ENCODE measurements at regions not wholly inside any gene's neighbourhood (a gene's known extent, or its start where the extent isn't known, plus 50 kb on each side); places are given as distances from the start of the nearest gene placed in this dataset.

DNA sequence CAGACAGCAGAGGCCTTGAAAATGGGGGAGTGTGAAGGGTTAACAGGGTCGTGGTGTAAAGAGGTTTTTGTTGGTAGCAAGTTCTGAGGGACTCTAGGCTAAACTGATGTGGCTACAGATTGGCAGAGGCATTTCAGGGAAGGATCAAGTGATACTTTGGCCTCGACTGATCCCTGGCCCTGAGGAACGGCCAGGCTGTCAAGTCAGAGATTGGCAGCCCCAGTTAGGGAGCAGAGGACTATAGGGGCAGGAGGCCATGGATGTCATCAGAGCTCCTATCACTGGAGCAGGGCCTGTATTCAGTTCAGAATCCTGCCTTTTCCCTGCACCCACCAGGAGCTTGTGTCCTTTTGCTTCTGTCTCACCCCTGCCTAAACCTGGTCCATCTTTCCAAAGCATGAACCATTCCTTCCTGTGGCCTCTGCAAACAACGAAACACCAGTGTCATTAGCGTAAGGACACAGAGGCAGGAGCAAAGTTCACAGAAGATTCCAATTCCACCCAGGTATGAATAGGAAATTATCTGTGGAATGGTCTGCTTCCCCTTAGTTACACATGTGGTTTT lies 613.1 kb downstream of the MID1IP1 start:
- ATAC-seq (no peak), DNase-seq (no peak), FAIRE-seq (no peak)
- Histone ChIP-seq H3K4me3 (no peak overlapping the region), H3K9me3 (no peaks in the 10 kb centered on the region), H3K4me1 (no peaks in the 10 kb centered on the region), H3K27ac (no peak overlapping the region), H3K36me3 (no peaks in the 10 kb centered on the region), H3K27me3 (peaks cover 0 to 13% (median 0%) of the 10 kb centered on the region in 4 donors)
- WGBS, 2 donors, result 40 to 56% methylated on average over 5 of the region's 5 CpGs
- TF ChIP-seq, protein P1, sequence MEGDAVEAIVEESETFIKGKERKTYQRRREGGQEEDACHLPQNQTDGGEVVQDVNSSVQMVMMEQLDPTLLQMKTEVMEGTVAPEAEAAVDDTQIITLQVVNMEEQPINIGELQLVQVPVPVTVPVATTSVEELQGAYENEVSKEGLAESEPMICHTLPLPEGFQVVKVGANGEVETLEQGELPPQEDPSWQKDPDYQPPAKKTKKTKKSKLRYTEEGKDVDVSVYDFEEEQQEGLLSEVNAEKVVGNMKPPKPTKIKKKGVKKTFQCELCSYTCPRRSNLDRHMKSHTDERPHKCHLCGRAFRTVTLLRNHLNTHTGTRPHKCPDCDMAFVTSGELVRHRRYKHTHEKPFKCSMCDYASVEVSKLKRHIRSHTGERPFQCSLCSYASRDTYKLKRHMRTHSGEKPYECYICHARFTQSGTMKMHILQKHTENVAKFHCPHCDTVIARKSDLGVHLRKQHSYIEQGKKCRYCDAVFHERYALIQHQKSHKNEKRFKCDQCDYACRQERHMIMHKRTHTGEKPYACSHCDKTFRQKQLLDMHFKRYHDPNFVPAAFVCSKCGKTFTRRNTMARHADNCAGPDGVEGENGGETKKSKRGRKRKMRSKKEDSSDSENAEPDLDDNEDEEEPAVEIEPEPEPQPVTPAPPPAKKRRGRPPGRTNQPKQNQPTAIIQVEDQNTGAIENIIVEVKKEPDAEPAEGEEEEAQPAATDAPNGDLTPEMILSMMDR (IDR thresholded peaks at IDR 0.05), result no peak
- intact Hi-C loops (cut with DNase I), result no loop called here

DNA sequence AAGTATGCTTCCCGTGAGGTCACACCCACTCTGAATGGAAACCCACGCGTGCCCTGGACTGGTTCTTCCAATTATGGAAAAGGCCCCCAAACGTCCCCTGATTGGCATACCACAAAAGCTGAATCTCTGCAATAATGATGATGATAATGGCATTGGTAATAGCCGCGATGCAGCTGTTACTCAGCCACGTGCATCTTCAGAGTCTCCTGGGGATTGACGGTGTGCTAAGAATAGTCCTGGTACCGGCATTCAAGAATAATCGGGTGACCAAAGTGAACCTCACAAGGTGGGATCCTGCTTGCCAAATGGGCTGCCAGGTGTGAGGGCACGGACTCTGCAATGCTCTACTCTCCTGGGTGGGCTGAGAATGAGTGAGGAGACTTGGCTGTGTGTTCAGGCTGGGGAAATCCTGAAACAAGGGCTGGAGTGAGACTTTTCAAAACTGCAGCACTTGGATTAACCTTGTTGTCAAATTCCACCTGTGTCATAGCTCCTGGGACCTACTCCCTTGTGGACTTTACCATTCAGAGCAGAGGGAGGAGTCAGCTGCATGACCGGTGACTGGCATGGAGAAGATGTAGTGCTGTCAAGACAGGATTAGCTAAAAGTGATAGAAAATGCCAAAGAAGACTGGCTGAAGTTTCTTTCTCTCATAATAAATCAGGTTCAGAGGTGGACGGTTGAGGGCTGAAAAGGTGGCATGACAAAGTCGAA lies 615.4 kb downstream of the MID1IP1 start:
- no peak overlapping the region for H3K4me3 ChIP-seq
- no peak for FAIRE-seq
- H3K36me3 ChIP-seq, result no peaks in the 10 kb centered on the region
- TF ChIP-seq, protein P1 (IDR thresholded peaks at IDR 0.05), result no peak
- no peak for DNase-seq
- no peak overlapping the region for H3K27ac ChIP-seq
- 73 to 91% methylated on average over 14 of the region's 14 CpGs for WGBS, 2 donors
- intact Hi-C loops (cut with DNase I), result no loop called here
- H3K9me3 ChIP-seq, result no peaks in the 10 kb centered on the region
- H3K4me1 ChIP-seq, result no peaks in the 10 kb centered on the region
- no peak for ATAC-seq
- peaks cover 0 to 7% (median 0%) of the 10 kb centered on the region in 4 donors for H3K27me3 ChIP-seq

DNA sequence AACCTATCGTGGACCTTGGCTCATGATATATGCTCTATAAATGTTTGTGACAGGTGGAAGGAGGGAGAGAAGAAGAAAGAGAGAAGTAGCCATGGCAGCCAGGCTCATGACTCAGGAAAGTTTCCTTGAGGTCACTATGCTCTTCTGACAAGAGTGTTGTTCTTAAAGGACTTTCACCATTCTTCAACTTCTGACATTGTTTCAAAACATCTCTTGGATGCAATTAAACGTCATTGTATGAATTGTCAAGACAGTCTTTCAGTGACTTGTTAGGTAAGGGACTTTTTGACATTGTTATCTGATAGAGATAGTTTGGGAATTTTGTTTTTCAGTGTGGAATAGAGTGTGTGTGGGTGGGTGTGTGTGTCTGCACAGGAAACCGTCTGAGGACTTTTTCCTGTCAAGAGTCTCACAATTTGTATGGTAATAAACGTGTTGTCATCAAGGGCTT lies 617.0 kb downstream of the MID1IP1 start:
- FAIRE-seq (no peak), ATAC-seq (no peak)
- H3K27ac ChIP-seq, result no peak overlapping the region

DNA sequence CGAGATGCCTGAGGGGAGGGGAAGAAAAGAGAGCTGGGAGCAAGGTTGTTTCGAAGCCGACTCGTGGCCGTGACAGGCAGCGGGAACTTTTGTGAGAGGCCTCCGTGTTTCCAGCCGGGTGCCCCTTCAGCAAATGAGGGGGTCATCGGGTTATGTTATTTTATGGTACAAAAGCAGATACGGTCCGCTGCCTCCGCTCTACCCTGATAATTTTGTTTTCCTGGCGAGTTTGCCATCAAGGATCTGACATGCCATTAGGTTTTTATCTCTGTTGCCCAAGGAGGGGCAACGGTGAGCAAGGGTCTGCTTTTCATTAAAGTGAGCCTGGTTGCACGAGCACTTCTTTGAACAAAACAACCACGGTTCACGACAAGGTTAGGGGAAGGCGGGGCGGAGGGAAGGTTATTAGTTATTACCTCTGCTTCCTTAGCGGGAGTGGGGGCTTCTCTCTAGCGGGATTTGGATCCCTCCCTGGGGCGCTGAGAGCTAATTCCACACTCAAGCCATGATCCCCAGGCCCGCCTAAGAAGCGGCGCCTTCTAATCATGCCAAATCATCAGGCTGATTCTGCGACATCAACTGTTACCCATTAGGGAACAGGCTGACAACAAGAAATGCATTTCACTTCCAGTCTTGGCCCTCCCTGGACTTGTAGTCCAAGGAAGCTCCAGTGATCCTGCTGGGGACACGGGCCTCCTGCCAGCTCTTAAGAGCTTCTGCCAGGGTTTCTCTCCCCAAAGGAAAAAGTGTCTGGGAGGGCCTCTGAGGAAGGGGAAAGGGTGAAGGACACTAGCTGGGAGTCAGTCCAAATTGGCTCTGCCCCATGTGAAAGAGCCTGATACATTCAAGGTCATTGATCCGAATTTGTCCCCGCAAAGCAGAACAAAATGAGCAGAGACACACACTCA lies 617.7 kb downstream of the MID1IP1 start:
- peaks cover 0 to 7% (median 0%) of the 10 kb centered on the region in 4 donors for H3K27me3 ChIP-seq
- intact Hi-C loops (cut with DNase I), result no loop called here
- no peaks in the 10 kb centered on the region for H3K9me3 ChIP-seq
- H3K36me3 ChIP-seq, result no peaks in the 10 kb centered on the region
- DNase-seq (peak in 4 of 6 donors; percentile 22 to 33 (median 26)), ATAC-seq (peak in 3 of 4 donors; percentile 50 to 63 (median 51)), FAIRE-seq (peak; percentile 84)
- H3K4me3 ChIP-seq, result no peak overlapping the region
- TF ChIP-seq, protein P1 (IDR thresholded peaks at IDR 0.05), result no peak
- H3K27ac ChIP-seq, result peak overlapping the region in 1 of 4 donors; percentile 11
- 49 to 57% methylated on average over 29 of the region's 29 CpGs for WGBS, 2 donors
- H3K4me1 ChIP-seq, result no peaks in the 10 kb centered on the region

More for the DNA sequence above, 617.0 kb downstream of the MID1IP1 start:
- intact Hi-C loops (cut with DNase I), result no loop called here
- H3K27me3 ChIP-seq, result peaks cover 0 to 7% (median 0%) of the 10 kb centered on the region in 4 donors
- H3K9me3 ChIP-seq, result no peaks in the 10 kb centered on the region
- no peak for DNase-seq
- H3K4me1 ChIP-seq, result no peaks in the 10 kb centered on the region
- 47 to 60% methylated on average over 4 of the region's 4 CpGs for WGBS, 2 donors
- H3K4me3 ChIP-seq, result no peak overlapping the region
- TF ChIP-seq, protein P1 (IDR thresholded peaks at IDR 0.05), result no peak
- H3K36me3 ChIP-seq, result no peaks in the 10 kb centered on the region
